Natural killer cell (primary cell): ENCODE measurements at regions not wholly inside any gene's neighbourhood (a gene's known extent, or its start where the extent isn't known, plus 50 kb on each side); places are given as distances from the start of the nearest gene placed in this dataset.

Experiments used
- ATAC-seq, 3 donors: fragments of 150-1000 bp in 2 of 3; fragments of 200-7000 bp in 1 of 3; cut with Tn5 transposase; 1 replicate in 1 of 3; 2 replicates in 2 of 3; pipeline ENCODE4 v1.10.0; 2021; ENCODE audit warnings: mild to moderate bottlenecking in 2 of 3, moderate library complexity in 2 of 3
- DNase-seq, 2 donors: peaks; one replicate each; pipeline versions ENCODE4 v3.0.0 to v3.0.0-alpha.2; 2013 to 2021; ENCODE audit warnings: mixed read lengths in 1 of 2
- H3K27ac ChIP-seq: one replicate; pipeline ENCODE4 v1.5.1; 2013; ENCODE audit warnings: mild to moderate bottlenecking, low read length
- H3K27me3 ChIP-seq: one replicate; pipeline ENCODE4 v1.6.1; 2013; ENCODE audit warnings: low read length; ENCODE audit not compliant: control insufficient read depth, insufficient read depth
- H3K36me3 ChIP-seq: one replicate; pipeline ENCODE4 v1.6.1; 2013; ENCODE audit warnings: low read length; ENCODE audit not compliant: control insufficient read depth, insufficient read depth
- H3K4me1 ChIP-seq: one replicate; pipeline ENCODE4 v1.6.1; 2013; ENCODE audit warnings: low read length; ENCODE audit not compliant: control insufficient read depth, insufficient read depth
- H3K4me3 ChIP-seq: one replicate; pipeline ENCODE4 v1.5.1; 2013; ENCODE audit warnings: low read length
- H3K9me3 ChIP-seq: one replicate; pipeline ENCODE4 v1.6.1; 2013; ENCODE audit warnings: low read length; ENCODE audit not compliant: control insufficient read depth, insufficient read depth
- H3K27ac Mint-ChIP-seq, 2 donors: one replicate each; pipeline ENCODE4 v1.8.0; 2022; ENCODE audit warnings: mild to moderate bottlenecking in 2 of 2, mixed read lengths in 2 of 2, moderate library complexity in 1 of 2
- H3K27me3 Mint-ChIP-seq, 2 donors: one replicate each; pipeline ENCODE4 v1.8.0; 2022; ENCODE audit warnings: low read depth in 2 of 2, mixed read lengths in 2 of 2
- H3K36me3 Mint-ChIP-seq: one replicate; pipeline ENCODE4 v1.8.0; 2022; ENCODE audit warnings: mixed read lengths
- H3K4me1 Mint-ChIP-seq, 2 donors: one replicate each; pipeline ENCODE4 v1.8.0; 2022; ENCODE audit warnings: mixed read lengths in 2 of 2
- H3K4me3 Mint-ChIP-seq: one replicate; pipeline ENCODE4 v1.8.0; 2022; ENCODE audit warnings: mild to moderate bottlenecking, moderate library complexity, mixed read lengths
- H3K9me3 Mint-ChIP-seq, 2 donors: one replicate each; pipeline ENCODE4 v1.8.0; 2022; ENCODE audit warnings: mixed read lengths in 2 of 2
- WGBS: methylation state at CpG from one replicate; pipeline ENCODE4 v1.1.7; 2013; ENCODE audit warnings: missing lambda C conversion rate; ENCODE audit not compliant: insufficient coverage; 5-methylcytosine and 5-hydroxymethylcytosine counted together
- intact Hi-C: fragments of 100-400 bp; cut with micrococcal nuclease; formaldehyde crosslinking; loops from one replicate; pipeline ENCODE4 v1.14.2; 2022
- TF ChIP-seq, protein P1 (sequence below): fragments of 200-600 bp; IDR thresholded peaks from one replicate; pipeline ENCODE4 v1.8.0; 2022; ENCODE audit warnings: antibody characterized with exemption

GRCh38 chr6:8268606-8269005, 166.3 kb upstream of the EEF1E1 start:
- no peak for ATAC-seq

DNA sequence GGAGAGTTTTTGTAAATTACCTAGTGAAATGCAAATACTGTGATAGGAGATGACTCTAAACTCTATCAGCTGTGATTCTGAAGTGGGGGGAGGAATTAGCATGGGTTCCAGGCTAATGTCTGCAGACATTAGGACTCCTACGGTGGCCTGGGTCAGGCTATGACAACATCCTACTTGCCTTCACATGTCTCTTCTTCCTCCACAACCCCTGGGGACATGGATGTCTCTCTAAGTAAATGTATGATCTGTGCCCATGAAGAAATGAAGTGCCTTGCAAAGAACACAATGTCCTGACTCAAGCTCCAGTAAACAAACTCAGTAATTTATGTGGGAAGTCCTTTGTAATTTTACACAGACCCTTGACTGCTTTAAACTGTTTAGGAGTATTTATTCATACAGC, 165.8 kb upstream of the EEF1E1 start:
- Mint-ChIP-seq H3K4me1 (no peaks in the 10 kb centered on the region), H3K4me3 (no peak overlapping the region), H3K36me3 (no peaks in the 10 kb centered on the region), H3K27ac (no peak overlapping the region), H3K9me3 (peaks cover 4 to 6% of the 10 kb centered on the region in 2 donors), H3K27me3 (no peaks in the 10 kb centered on the region)
- H3K27ac ChIP-seq, result no peak overlapping the region
- no peaks in the 10 kb centered on the region for H3K27me3 ChIP-seq
- TF ChIP-seq, protein P1, sequence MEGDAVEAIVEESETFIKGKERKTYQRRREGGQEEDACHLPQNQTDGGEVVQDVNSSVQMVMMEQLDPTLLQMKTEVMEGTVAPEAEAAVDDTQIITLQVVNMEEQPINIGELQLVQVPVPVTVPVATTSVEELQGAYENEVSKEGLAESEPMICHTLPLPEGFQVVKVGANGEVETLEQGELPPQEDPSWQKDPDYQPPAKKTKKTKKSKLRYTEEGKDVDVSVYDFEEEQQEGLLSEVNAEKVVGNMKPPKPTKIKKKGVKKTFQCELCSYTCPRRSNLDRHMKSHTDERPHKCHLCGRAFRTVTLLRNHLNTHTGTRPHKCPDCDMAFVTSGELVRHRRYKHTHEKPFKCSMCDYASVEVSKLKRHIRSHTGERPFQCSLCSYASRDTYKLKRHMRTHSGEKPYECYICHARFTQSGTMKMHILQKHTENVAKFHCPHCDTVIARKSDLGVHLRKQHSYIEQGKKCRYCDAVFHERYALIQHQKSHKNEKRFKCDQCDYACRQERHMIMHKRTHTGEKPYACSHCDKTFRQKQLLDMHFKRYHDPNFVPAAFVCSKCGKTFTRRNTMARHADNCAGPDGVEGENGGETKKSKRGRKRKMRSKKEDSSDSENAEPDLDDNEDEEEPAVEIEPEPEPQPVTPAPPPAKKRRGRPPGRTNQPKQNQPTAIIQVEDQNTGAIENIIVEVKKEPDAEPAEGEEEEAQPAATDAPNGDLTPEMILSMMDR, result no peak
- peaks cover 2% of the 10 kb centered on the region for H3K9me3 ChIP-seq
- H3K4me3 ChIP-seq, result no peak overlapping the region
- H3K4me1 ChIP-seq, result no peaks in the 10 kb centered on the region
- no peak for ATAC-seq
- WGBS, result no CpG with 5 or more reads among the region's 1 CpG
- no peak for DNase-seq
- intact Hi-C loops, result no loop called here
- no peaks in the 10 kb centered on the region for H3K36me3 ChIP-seq

More at GRCh38 chr6:8268606-8269005, 166.3 kb upstream of the EEF1E1 start:
- no peaks in the 10 kb centered on the region for H3K36me3 ChIP-seq
- H3K9me3 ChIP-seq, result peaks cover 2% of the 10 kb centered on the region
- H3K4me3 ChIP-seq, result no peak overlapping the region
- Mint-ChIP-seq H3K27ac (no peak overlapping the region), H3K27me3 (no peaks in the 10 kb centered on the region), H3K4me3 (no peak overlapping the region), H3K36me3 (no peaks in the 10 kb centered on the region), H3K9me3 (peaks cover 4 to 6% of the 10 kb centered on the region in 2 donors), H3K4me1 (no peaks in the 10 kb centered on the region)
- TF ChIP-seq, protein P1, result no peak
- H3K4me1 ChIP-seq, result no peaks in the 10 kb centered on the region
- WGBS, result 88% methylated on average over 3 of the region's 9 CpGs
- no peak overlapping the region for H3K27ac ChIP-seq
- no peaks in the 10 kb centered on the region for H3K27me3 ChIP-seq
- intact Hi-C loops, result no loop called here
- no peak for DNase-seq

- 73% methylated on average over 2 of the region's 3 CpGs for WGBS
These were observed 158.3 kb upstream of the EEF1E1 start for GRCh38 chr6:8260610-8261009.

GRCh38 chr6:8246403-8246802, 144.1 kb upstream of the EEF1E1 start:
- no peak for DNase-seq
- WGBS, result 81% methylated on average over 2 of the region's 2 CpGs
- Histone ChIP-seq H3K27ac (no peak overlapping the region), H3K9me3 (no peaks in the 10 kb centered on the region), H3K4me1 (no peaks in the 10 kb centered on the region), H3K27me3 (no peaks in the 10 kb centered on the region), H3K4me3 (no peak overlapping the region), H3K36me3 (no peaks in the 10 kb centered on the region)
- intact Hi-C loops, result no loop called here
- TF ChIP-seq, protein P1, result no peak
- Mint-ChIP-seq H3K9me3 (peaks cover 2% of the 10 kb centered on the region in 2 donors), H3K36me3 (no peaks in the 10 kb centered on the region), H3K4me3 (no peak overlapping the region), H3K27me3 (peaks cover 0 to 10% of the 10 kb centered on the region in 2 donors), H3K27ac (no peak overlapping the region), H3K4me1 (no peaks in the 10 kb centered on the region)
- no peak for ATAC-seq

More at GRCh38 chr6:8260610-8261009, 158.3 kb upstream of the EEF1E1 start:
- ATAC-seq, result no peak
- Mint-ChIP-seq H3K9me3 (peaks cover 2% of the 10 kb centered on the region in 2 donors), H3K4me3 (no peak overlapping the region), H3K4me1 (no peaks in the 10 kb centered on the region), H3K36me3 (no peaks in the 10 kb centered on the region), H3K27me3 (no peaks in the 10 kb centered on the region), H3K27ac (no peak overlapping the region)
- DNase-seq, result no peak
- Histone ChIP-seq H3K27ac (no peak overlapping the region), H3K4me3 (no peak overlapping the region), H3K36me3 (no peaks in the 10 kb centered on the region), H3K27me3 (no peaks in the 10 kb centered on the region), H3K9me3 (no peaks in the 10 kb centered on the region), H3K4me1 (no peaks in the 10 kb centered on the region)
- TF ChIP-seq, protein P1, result no peak
- intact Hi-C loops, result no loop called here
